ENCODE measurements at regions not wholly inside any gene's neighbourhood (a gene's known extent, or its start where the extent isn't known, plus 50 kb on each side); places are given as distances from the start of the nearest gene placed in this dataset.
"Not testable (repeated sequence)": the region's sequence is repeated elsewhere in the genome, so short reads cannot be mapped to it uniquely, and the experiment has no call there.

DNA sequence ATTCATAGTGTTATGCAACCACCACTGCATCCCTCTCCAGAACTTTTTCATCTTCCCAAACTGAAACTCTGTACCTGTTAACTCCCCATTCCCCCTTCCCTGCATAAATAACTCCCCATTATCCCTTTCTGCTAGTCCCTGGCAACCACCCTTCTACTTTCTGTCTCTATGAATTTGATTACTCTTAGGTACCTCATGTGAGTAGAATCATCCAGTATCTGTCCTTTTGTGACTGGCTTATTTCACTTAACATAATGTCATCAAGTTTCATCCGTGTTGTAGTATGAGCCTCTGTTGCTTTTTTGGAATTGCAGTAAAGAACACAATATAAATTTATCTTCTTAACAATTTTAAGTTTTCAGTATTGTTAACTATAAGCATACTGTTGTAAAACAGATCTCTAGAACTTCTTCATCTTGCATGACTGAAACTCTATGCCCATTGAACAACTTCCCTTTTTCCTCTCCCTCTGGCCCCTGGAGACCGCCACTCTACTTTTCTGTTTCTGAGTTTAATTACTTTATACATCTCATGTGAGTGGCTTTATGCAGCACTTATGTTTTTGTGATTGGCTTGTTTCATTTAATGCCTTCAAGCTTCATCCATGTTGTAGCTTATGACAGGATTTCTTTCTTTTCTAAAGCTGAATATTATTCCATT lies 87.3 kb upstream of the ABCC4 start:
- DNase-seq (ENCODE audit: low spot score), result no peak

DNA sequence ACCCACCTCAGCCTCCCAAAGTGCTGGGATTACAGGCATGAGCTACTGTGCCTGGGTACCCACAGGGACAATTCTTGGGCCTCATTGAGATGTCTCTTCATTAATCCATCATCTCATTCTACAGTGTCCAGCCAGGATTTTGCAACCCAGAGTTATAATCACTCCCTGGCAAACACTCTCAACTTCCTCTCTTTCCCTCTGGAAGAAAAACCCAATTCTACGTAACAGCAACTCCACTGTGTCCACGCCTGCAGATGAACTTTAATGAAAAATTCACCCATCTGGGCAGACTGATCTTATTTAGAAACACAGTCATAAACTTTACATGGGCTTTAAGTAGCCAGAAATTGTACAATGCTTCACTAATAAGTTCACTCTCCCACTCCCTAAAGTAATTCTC lies 90.1 kb upstream of the ABCC4 start:
- DNase-seq (ENCODE audit: low spot score), result no peak

DNA sequence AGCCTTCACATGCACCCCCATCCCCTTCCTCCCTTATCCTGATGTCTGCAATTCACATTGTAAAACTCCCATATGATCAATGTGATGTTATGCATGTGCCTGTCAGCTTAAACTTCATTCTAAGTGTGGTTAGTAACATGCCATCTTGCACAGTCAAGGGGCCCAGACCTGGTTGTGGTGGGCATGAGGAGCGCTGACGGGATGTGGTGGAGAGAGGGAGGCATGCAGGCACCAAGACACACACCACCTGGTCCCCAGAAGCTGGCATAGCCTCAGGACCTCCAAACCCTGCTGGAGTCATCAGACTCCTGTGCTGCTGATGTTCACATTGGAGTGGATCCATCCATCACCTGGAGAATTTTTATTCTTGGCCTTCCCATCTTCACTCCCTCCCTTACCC lies 90.5 kb upstream of the ABCC4 start:
- DNase-seq (ENCODE audit: low spot score), result no peak

DNA sequence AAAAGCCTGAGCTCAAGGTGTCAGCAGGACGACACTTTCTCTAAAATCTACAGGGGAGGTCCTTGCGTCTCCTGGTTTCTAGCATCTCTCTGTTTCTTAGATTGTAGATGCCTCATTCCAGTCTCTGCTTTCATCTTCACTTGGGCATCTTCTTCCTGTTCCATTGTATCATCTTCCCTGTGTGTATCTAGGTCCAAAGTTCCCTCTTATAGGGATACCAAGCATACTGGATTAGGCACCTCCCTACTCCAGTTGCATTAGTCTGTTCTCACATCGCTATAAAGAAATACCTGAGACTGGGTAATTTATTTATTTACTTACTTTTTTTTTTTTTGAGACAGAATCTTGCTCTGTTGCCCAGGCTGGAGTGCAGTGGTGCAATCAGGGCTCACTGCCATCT lies 91.3 kb upstream of the ABCC4 start:
- no peak for DNase-seq (ENCODE audit: low spot score)

DNA sequence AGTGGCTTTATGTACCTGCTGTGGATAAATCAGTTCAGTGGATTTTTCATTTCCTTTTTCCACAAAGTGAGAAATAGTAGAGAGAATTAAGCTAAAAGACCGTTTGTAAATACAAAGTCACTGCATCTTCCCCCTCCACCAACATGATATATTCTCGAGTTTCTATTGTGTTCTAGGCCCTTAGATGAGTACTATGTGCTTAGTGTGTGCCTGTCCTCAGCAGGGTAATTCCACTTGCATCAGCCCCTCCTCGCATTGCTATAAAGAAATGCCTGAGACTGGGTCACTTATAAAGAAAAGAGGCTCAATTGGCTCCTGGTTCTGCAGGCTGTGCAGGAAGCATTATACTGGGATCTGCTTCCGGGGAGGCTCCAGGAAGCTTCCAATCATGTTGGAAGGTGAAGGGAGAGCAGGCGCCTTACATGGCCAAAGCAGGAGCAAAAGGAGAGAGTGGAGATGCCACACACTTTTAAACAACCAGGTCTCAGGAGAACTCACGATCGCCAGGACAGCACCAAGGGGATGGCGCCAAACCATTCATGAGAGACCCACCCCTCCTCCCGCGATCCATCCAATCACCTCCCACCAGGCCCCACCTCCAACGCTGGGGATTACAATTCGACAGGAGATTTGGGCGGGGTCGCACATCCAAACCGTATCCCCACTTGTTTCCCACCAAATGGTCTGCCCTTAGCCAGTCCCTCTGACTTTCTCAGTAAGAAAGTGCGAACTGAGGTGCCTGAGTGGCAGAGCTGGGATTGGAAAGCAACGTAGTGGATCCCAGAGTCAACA lies 102.3 kb upstream of the ABCC4 start:
- no peak for DNase-seq (ENCODE audit: low spot score)

DNA sequence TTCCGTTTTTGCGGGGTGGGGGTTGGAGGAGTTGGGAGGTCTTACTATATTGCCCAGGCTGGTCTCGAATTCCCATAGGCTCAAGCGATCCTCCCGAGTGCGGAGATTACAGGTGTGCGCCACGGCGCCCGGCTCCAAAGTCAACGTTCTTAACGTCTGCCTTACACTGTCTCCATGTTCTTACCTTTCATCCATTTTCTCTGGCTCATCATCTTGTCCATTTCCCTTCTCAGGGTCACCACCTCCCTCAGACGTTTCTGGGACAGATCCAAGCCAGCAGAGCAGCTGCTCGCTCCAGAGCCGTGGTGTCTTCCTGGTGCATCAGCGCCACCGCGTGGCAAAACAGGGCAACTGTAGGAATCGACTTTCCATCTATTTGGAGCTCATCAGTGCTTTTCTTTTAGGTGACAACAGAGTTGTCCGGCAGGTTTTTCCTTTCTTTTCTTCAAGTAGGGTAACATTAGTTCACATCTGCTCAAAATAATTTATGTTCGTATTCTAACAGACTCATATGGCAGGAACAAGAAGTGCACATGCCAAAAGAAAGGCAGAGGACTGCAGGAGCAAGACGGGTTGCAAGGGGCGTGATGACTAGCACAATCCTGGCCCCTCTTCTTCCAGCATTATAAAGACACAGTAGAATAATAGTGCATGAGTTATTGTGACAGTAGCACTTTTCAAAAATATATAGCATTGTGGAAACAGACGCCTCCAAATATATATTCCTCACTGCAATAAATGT lies 103.1 kb upstream of the ABCC4 start:
- peak; percentile 84 for DNase-seq (ENCODE audit: low spot score)

DNA sequence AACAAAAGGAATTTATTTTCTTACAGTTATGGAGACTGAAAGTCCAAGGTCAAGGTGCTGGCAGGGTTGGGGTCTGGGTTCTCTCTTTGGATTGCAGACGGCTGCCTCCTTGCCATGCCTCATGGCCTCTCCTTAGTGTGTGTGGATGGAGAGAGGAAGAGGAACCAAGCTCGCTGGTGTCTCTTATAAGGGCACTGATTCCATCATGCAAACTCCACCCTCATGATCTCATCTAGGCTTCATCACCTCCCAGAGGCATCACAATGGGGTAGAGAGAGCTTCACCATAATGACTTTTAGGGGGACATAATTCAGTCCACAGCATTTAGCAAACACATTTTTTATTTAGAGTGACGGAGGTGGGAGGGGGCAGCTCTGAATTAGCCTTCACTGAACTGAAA lies 104.9 kb upstream of the ABCC4 start:
- DNase-seq (ENCODE audit: low spot score), result no peak

DNA sequence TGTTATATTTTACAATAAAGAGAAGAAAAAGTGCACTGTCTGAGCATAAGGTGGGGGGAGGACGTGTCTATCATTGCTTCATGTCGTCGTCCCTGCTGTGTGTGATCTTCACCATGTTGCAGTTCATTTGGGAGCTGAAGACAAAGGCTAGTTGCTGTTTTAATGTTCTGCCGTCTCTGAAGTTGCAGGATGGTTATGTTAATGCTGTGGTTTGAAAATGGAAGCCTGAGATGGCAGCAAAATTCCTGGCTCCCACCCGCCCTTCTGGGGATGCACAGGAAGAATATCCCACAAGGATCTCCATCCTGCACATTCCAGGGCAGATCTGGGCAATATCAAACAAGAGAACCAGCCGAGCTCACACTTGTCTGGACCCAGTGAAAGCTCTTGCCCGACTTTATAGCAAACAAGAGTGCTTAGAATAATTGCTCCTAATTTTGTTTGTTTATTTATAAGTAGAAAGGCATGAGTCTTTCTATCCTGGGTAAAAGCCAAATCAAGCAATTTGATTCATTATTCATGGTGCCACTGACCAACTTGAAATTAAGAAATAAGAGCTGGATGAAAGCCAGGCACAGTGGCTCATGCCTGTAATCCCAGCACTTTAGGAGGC lies 110.3 kb upstream of the ABCC4 start:
- no peak for DNase-seq (ENCODE audit: low spot score)

DNA sequence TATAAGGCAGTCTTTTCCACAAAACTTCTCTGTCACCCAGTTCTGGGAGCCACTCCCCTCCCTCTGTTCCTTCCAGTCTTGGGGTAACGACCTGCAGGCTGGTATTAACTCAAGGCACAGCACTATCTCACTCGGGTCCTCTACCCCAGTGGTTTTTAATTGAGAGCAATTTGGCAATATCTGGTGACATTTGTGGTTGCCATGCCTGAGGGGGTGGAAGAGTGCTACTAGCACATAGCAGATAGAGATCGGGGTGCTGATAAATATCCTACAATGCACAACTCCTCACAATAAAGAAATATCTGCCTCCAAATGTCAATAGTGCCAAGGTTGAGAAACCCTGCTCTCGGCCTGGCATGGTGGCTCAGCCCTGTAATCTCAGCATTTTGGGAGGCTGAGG lies 117.7 kb upstream of the ABCC4 start:
- no peak for DNase-seq (ENCODE audit: low spot score)

DNA sequence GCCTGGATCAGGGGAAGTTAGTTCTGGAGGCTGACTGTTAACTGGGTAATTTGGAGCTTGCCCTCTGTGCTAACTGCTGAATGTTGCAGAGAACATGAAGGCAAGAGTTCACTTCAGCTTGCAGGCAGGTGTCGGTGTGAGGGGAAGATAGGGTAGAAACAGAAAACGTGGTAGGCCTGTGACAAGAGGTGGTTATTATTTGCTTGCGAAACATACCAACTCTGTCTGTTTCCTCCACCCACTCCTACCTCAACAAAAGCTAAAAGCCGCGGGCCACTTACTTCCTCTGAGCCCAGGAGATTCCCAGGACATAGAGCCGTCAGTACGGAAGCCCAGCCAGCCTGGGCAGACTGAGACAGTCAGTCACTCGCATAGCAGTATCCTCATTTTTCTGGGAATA lies 119.2 kb upstream of the ABCC4 start:
- DNase-seq (ENCODE audit: low spot score), result no peak

DNA sequence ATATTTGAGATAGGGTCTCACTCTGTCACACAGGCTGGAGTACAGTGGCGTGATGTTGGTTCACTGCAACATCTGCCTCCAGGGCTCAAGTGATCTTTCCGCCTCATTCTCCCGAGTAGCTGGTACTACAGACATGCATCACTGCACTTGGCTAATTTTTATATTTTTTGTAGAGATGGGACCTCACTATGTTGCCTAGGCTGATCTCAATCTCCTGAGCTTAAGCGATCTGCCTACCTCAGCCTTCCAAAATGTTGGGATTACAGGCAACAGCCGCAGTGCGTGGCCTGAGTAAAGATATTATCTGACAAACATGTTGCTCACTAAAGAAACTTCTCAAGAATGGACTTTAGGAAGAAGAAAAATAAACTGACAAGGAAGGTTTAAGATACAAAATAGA lies 125.4 kb upstream of the ABCC4 start:
- DNase-seq (ENCODE audit: low spot score), result no peak

DNA sequence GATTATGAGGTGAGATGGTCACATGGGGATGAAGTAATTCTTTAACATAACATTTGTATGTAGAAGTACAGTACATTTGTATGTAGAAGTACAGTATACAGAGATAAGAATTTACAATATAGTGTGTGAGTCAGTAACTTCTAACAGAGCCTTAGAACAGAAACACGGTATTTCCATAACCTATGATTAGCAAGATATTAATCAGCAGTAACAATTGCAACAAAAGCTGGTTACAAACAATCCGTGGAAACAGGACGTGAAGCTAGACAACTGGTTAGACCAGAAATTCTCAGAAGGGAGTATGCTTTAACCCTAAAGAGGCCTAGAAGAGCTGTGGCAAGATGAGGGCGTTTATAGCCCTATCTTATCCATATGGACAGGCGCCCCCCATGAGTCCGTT lies 122.0 kb upstream of the CLDN10 start:
- DNase-seq (ENCODE audit: low spot score), result not testable (repeated sequence)

DNA sequence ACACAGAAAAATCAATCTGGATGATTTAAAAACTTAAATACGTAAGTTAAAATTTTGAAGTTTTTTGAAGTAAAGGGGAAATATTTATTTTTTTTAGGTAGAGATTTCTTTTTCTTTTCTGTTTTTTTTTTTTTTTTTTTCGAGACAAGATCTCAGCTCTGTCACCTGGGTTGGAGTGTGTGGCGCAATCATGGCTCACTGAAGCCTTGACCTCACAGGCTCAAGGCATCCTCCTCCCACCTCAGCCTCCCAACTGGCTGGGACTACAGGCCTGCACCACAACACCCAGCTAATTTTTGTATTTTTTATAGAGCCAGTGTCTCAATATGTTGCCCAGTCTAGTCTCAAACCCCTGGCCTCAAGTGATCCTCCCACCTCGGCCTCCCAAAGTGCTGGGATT lies 120.4 kb upstream of the CLDN10 start:
- no peak for DNase-seq (ENCODE audit: low spot score)

DNA sequence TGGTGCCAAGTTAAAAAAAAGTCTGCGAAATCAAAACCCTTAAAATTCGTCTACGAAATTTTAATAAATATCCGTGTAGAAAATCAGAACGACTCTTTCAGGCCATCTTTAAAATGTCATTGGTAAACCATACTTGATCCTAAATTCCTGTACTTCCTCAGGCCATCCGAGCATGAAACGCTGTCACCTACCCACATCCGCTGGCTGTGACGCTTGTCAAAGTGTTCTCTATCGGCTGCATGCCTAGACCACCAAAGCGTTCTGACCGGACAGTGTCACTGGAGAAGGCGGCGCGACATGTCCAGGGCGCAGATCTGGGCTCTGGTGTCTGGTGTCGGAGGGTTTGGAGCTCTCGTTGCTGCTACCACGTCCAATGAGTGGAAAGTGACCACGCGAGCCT lies 119.0 kb upstream of the CLDN10 start:
- no peak for DNase-seq (ENCODE audit: low spot score)

DNA sequence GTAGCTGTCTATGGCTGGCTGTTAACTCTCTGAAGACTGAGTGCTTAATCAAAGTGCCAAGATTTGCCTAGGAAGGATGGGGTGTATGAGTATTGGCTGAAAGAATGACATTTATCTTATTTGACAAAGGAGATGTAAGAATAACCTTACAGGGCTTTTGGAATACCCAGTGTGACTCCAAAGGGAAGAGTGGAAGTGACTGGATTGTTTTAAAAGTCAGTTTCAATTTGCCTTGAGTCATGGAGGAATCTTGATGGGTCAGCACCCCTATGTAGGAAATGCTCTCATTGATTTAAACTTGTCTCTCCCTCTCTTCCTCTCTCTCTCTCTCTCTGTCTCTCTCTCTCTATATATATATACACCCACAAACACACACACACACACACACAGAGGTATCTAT lies 118.4 kb upstream of the CLDN10 start:
- no peak for DNase-seq (ENCODE audit: low spot score)

DNA sequence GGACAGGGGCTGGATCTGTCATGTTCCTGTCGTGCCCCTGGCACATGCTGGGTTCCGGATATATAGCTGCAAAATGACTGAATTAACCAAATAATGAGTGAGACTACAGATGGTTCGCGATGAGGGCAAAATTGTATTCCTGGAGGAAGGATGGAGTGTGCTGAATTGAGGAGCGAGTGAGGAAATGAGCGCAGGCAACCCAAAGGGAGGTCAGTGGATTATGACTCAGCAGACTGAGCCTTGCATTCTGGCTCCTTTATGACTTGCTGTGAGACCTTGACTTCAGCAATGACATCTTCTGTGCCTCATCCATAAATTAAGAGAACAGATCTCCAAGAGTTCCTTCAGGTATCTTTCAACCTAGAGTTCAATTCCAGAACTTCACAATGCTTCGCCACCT lies 115.0 kb upstream of the CLDN10 start:
- no peak for DNase-seq (ENCODE audit: low spot score)

DNA sequence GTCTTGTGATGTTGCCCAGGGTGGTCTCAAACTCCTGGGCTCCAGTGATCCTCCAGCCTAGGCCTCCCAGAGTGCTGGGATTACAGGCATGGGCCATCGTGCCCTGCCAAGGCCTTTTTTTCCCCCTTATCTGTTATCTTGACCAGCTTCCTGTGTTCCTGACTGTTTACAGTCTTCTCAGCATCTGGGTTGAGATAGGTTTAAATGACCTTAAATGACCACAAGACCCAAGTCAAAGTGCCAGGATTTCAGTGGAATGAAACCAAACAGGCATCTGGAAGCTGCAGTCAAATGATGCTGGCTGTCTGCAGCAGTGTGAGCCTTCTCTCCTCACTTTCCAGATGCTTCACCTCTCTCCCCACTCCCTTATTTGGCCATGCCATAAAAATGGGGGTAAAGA lies 114.2 kb upstream of the CLDN10 start:
- no peak for DNase-seq (ENCODE audit: low spot score)

DNA sequence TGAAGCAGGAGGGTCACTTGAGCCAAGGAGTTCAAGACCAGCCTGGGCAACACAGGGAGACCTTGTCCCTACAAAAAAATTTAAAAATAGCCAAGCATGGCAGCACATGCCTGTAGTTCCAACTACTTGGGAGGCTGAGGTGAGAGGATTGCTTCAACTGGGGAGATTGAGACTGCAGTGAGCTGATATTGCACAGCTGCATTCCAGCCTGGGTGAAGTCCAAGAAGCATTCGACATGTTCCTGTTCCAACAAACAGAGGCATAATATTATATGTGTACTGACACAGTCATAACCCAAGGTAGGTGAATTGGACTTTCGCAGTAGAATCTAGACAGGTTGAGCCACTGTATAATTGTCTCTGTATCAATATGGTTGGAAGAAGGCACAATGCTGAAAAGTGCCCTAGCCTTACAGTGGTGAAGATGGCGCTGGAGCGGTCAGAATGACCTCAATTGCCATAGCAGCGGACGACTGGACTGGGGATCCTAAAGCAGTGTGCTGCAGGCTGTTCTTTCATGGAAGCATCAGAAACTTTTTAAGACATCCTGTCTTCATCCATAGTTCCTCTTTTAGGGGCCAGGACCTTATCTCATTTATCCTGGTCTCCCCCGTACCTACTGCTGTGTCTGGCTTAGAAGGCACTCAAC lies 112.0 kb upstream of the CLDN10 start:
- no peak for DNase-seq (ENCODE audit: low spot score)

DNA sequence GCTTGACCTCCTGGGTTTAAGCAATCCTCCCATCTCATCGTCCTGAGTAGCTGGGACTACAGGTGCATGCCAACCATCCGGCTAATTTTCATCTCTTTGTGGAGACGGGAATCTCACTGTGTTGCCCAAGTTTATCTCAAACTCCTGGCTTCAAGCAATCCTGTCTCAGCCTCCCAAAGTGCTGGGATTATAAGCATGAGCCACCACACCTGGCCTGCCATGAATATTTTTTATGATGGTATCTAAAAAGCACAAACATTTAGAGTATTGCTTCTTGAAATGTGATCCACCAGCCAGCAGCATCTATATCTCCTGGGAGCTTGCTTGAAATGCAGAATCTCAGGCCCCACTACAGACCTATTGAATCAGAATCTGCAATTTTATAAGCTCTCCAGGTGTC lies 111.2 kb upstream of the CLDN10 start:
- DNase-seq (ENCODE audit: low spot score), result no peak

DNA sequence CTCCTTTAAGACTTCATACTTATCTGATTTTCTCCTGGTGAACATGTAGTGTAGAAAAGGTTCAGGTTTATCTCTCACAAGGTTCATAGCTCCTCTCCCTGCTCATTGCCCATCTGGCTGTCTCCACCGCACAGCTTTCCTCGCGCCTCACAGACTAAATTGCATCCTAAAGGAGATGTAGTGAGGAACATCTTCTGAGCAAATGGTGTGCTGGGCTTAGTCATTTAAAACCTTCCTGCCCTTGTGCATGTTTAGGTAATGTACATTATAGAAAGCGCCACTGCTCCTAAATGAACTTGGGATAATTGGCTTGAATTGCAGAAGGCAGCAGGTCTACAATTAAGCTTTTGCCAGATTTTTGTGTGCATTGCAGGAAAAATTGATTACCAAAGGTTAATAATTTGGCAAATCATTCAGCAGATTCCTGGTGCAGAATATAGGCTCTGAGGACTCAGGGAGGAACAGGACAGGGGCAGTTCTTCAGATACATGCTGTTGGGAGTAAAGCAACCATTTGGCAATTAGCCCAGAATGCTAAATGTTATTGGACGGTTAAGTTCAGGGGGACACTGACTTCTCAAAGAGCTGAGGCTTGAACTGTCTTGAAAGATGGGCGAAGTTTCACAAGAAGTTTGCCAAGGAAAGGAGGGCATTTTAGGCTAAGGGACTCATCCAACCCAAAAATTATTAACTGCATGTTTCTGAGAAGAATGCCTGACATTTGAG lies 108.4 kb upstream of the CLDN10 start:
- DNase-seq (ENCODE audit: low spot score), result no peak

DNA sequence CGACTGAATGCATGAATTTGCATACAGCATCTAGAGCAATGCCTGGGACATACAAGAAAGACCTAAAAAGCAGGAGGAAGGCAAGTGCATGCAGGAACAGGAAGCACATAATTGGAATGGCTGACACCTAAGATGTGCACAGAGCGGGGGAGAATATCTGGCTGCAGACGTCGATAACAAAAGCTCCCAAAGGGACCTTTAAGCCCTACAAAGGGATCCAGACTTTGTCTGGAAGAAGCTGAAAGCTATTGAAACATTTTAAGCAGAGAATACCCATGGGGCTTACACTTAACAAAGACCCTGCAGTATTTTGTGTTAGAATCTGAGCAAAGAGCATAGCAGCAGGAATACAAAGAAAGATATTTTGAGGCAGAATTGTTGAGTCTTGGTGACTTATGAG lies 107.4 kb upstream of the CLDN10 start:
- DNase-seq (ENCODE audit: low spot score), result no peak

DNA sequence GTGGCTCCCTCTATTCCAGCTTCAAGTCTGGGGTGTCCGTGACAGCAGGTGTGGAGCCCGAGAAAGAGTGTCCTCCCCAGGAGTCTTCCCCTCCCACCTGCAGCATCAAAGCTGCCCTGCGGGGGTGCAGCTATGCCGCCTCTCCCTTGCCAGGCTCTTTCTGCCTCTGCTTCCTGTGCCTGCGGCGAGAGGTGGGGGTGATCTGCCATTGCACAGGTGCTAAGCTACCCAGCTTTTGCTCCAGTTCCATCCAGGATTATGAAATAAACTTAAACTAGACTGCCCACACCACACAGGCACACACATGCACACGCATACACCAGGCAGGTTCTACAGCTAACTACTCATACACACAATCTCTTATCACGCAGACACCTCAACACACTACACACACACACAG lies 104.7 kb upstream of the CLDN10 start:
- DNase-seq (ENCODE audit: low spot score), result no peak

Measured in left forelimb (tissue), 1 donor.